Smooth muscle cell of the brain vasculature (primary cell): ENCODE measurements at regions not wholly inside any gene's neighbourhood (a gene's known extent, or its start where the extent isn't known, plus 50 kb on each side); places are given as distances from the start of the nearest gene placed in this dataset.

Experiments
- DNase-seq: peaks from one replicate; pipeline ENCODE4 v3.0.0-alpha.2; 2012; ENCODE audit warnings: low read depth, low spot score

GRCh38 chr10:108872854-108873253, 1050.5 kb downstream of the XPNPEP1 start:
- no peak for DNase-seq

- no peak for DNase-seq
Measured at GRCh38 chr10:108868881-108869280, 1054.4 kb downstream of the XPNPEP1 start.

GRCh38 chr10:108862676-108863350, 1060.5 kb downstream of the XPNPEP1 start:
- DNase-seq: no peak

- DNase-seq: no peak
Measured at GRCh38 chr10:108861181-108861754, 1062.0 kb downstream of the XPNPEP1 start.

- DNase-seq: no peak
Measured at GRCh38 chr10:108852211-108852610, 1071.1 kb downstream of the XPNPEP1 start.

- DNase-seq: no peak
Measured at GRCh38 chr10:108850138-108850854, 1073.0 kb downstream of the XPNPEP1 start.

GRCh38 chr10:108849688-108850087, 1073.6 kb downstream of the XPNPEP1 start:
- DNase-seq: no peak

- no peak for DNase-seq
Measured at GRCh38 chr10:108849186-108849585, 1074.1 kb downstream of the XPNPEP1 start.

- no peak for DNase-seq
Measured at GRCh38 chr10:108848046-108848445, 1075.3 kb downstream of the XPNPEP1 start.

GRCh38 chr10:108840944-108841343, 1082.4 kb downstream of the XPNPEP1 start:
- no peak for DNase-seq

GRCh38 chr10:108836362-108836761, 1086.9 kb downstream of the XPNPEP1 start:
- no peak for DNase-seq

GRCh38 chr10:108822026-108822425, 1101.3 kb downstream of the XPNPEP1 start:
- no peak for DNase-seq

- no peak for DNase-seq
Measured at GRCh38 chr10:108819302-108819701, 1104.0 kb downstream of the XPNPEP1 start.

GRCh38 chr10:108817584-108817983, 1105.7 kb downstream of the XPNPEP1 start:
- no peak for DNase-seq

- DNase-seq: no peak
Measured at GRCh38 chr10:108817135-108817534, 1106.2 kb downstream of the XPNPEP1 start.

GRCh38 chr10:108812906-108813305, 1110.4 kb downstream of the XPNPEP1 start:
- no peak for DNase-seq

GRCh38 chr10:108812296-108812695, 1111.0 kb downstream of the XPNPEP1 start:
- DNase-seq: no peak

GRCh38 chr10:108808228-108808627, 1115.1 kb downstream of the XPNPEP1 start:
- no peak for DNase-seq

GRCh38 chr10:108801775-108802517, 1121.4 kb downstream of the XPNPEP1 start:
- DNase-seq: no peak

- DNase-seq: no peak
Measured at GRCh38 chr10:108801220-108801619, 1122.1 kb downstream of the XPNPEP1 start.

- no peak for DNase-seq
Measured at GRCh38 chr10:108797573-108797972, 1125.7 kb downstream of the XPNPEP1 start.

- DNase-seq: no peak
Measured at GRCh38 chr10:108791794-108792474, 1131.4 kb downstream of the XPNPEP1 start.
